GM13977 (cell line): ENCODE measurements at regions not wholly inside any gene's neighbourhood (a gene's known extent, or its start where the extent isn't known, plus 50 kb on each side); places are given as distances from the start of the nearest gene placed in this dataset.

Experiments
- DNase-seq: peaks from one replicate; pipeline ENCODE4 v3.0.0; 2012; ENCODE audit warnings: low spot score
- in situ Hi-C: fragments of 300-500 bp; cut with MboI; formaldehyde crosslinking; loops from one replicate; pipeline ENCODE4 v1.12.0; 2022; ENCODE audit warnings: low sequenced_read_pairs, low pct_unique_long_range_greater_than_20kb, mixed read lengths, inconsistent platforms; ENCODE audit not compliant: unreplicated experiment
- TF ChIP-seq, protein P1 (sequence below): IDR thresholded peaks from 2 replicates; pipeline ENCODE4 v1.5.1; 2012; ENCODE audit warnings: mild to moderate bottlenecking, control low read depth; ENCODE audit not compliant: insufficient read depth; ENCODE audit errors: extremely low read depth, missing control alignments

DNA sequence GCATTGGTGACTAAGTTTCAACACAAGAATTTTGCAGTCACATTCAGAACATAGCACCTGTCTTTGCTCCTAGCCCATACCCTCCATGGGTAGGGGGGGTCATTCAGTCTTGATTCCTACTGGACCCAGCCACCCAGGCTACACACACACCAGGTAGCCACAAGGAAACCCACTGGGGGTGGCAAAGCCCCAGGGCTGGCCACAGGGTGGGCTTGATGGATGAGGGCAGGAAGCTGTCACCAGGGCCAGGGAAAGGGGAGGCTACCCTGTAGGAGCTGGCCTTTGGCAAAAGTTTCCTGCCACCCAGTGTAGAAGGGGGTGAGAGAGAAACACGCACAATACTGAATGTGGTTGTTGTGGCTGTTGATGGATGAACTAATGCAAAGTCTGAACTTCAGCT lies 74.5 kb upstream of the NKX1-1 start:
- DNase-seq, result no peak
- in situ Hi-C loops, result no loop called here
- TF ChIP-seq, protein P1, sequence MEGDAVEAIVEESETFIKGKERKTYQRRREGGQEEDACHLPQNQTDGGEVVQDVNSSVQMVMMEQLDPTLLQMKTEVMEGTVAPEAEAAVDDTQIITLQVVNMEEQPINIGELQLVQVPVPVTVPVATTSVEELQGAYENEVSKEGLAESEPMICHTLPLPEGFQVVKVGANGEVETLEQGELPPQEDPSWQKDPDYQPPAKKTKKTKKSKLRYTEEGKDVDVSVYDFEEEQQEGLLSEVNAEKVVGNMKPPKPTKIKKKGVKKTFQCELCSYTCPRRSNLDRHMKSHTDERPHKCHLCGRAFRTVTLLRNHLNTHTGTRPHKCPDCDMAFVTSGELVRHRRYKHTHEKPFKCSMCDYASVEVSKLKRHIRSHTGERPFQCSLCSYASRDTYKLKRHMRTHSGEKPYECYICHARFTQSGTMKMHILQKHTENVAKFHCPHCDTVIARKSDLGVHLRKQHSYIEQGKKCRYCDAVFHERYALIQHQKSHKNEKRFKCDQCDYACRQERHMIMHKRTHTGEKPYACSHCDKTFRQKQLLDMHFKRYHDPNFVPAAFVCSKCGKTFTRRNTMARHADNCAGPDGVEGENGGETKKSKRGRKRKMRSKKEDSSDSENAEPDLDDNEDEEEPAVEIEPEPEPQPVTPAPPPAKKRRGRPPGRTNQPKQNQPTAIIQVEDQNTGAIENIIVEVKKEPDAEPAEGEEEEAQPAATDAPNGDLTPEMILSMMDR, result no peak

DNA sequence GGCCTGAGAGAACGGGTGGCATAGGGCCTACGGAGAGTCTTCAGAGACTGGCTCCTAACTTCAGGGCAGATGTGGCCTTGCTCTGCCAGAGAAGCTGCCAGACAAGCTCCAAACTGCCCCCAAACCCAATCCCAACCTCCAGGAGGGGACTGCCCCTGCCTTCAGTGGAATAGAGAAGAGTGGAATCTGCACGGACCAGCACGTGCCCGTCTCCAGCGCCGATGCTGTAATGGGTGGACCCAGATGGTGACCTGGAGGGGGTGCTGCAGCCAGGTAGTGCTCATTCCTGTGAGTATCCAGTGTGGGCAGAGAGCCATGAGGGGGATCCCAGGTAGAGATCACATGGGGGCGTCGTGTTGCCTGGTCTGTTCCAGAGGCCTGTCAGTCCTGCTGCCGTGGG lies 73.2 kb upstream of the NKX1-1 start:
- DNase-seq, result no peak
- in situ Hi-C loops, result no loop called here
- TF ChIP-seq, protein P1, result no peak

DNA sequence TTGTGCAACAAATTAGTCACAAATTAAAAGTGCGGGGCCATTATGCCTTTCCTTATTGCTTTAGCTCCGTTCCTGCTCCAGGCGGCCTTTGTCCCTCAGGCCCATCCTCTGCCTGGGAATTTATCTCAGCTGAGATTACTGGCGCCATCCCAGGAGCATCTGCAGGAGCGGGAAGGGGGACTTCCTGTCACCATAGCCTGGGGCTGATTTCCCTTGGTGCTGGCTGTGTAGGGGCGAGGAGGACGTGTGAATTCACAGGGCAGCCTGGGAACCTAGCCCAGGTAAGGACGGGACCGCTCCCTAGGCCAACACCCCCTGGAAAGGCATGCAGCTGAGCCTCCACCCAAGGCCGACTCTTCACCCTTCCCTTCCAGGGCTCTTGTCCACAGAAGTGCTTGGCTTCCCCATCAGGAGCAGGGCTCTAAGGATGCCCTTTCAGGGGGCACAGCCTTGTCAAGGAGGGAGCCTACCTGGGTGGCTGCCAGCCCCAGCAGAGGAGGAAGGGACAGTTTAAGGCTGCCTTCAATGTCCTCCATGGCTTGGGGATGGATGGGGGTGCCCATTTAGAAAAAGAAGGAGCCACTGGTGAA lies 72.6 kb upstream of the NKX1-1 start:
- in situ Hi-C loops, result no loop called here
- TF ChIP-seq, protein P1, result no peak
- DNase-seq, result no peak

DNA sequence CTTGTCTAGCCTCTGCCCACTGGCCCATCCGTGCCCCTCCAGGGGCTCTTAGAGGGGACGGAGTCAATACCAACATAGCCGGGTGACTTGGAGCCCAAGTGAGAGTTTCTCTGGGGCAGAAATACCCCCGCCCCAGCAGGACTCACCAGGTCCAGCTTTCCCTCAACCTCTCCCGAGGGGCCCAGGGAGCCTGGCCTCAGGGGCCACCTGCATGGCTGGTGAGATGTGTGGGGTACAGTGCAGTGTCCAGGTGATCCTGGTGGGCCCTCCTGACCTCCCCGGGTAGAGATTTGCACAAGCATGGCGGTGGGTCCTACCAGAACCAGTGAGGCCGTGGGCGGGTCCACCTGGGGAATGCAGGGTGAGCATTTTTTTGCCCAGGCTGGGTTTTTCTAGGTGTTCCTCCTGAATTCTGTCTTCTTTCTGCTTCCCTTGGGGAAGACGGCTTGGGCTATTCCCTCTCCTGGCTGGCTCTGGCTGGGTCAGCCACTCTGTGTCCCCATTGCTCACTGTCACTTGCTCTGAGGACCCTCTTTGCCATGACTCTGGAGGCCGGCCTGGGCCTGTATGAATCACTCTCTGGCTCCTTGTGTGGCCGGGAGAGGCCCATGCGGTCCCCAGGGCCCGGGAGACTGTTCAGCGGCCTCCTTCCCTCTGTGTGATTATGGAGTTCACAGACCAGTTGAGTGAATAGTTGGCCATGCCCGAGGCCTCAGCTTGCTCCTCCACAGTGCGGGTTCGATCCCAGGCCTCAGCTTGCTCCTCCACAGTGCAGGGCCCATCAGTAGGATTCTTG lies 71.0 kb upstream of the NKX1-1 start:
- DNase-seq, result no peak
- in situ Hi-C loops, result no loop called here
- TF ChIP-seq, protein P1, result no peak

DNA sequence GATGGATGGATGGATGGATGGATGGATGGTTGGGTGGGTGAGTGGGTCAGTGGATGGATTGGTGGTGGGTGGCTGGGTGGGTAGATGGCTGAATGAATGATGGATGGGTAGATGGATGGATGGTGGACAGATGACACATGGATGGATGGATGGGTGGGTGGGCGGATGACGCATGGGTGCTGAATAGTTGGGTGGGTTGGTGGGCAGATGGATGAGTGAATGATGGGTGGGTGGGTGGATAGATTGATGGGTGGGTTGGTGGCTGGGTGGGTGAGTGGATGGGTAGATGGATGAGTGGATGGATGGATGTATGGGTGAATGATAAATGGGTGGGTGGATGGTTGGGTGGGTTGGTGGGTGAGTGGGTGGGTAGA lies 69.9 kb upstream of the NKX1-1 start:
- in situ Hi-C loops, result no loop called here
- no peak for DNase-seq
- TF ChIP-seq, protein P1, result no peak

DNA sequence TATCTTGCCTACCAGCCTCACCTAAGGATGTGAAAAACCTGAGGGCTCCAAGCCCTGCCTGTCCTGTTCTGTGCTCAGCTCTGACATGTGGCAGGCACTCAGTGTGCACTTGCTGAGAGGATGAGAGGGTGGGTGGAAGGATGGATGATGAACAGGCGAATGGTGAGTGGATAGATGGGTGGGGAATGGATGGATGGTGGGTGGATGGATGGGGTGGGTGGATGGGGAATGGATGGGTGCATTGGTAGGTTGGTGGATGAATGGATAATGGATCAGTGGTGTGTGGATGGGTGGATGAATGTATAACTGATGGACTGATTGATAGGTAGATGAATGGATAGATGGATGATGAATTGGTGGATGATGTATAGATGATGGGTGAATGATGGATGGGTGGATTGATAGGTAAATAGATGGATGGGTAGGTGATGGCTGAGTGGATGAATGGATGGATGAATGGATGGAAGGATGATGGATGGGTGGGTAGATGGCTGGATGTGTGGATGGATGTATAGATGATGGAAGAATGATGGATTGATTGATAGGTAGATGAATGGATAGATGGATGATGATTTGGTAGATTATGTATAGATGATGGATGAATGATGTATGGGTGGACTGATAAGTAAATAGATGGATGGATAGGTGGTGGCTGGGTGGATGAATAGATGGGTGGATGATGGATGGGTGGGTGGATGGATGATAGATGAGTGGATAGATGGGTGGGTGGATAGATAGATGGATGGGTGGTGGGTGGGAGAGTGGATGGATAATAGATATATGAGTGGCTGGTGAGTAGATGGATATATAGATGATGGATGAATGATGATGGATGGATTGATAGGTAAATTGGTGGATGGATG lies 69.3 kb upstream of the NKX1-1 start:
- TF ChIP-seq, protein P1, result no peak
- in situ Hi-C loops, result no loop called here

More for the DNA sequence above, 69.3 kb upstream of the NKX1-1 start:
- DNase-seq, result no peak
